Muscle layer of duodenum (tissue), 2 donors: ENCODE measurements at regions not wholly inside any gene's neighbourhood (a gene's known extent, or its start where the extent isn't known, plus 50 kb on each side); places are given as distances from the start of the nearest gene placed in this dataset.

Source experiments
- H3K27ac ChIP-seq: one replicate; pipeline ENCODE4 v1.7.0; 2013; ENCODE audit warnings: mild to moderate bottlenecking, low read length
- H3K27me3 ChIP-seq: one replicate; pipeline ENCODE4 v1.7.0; 2013; ENCODE audit warnings: low read depth, mild to moderate bottlenecking, control low read depth, low read length
- H3K36me3 ChIP-seq, 2 donors: one replicate each; pipeline ENCODE4 v1.7.0; 2013; ENCODE audit warnings: low read length in 2 of 2, control low read depth in 1 of 2, mild to moderate bottlenecking in 1 of 2; ENCODE audit not compliant: insufficient read depth in 2 of 2, control insufficient read depth in 1 of 2
- H3K4me1 ChIP-seq, 2 donors: one replicate each; pipeline ENCODE4 v1.7.0; 2013; ENCODE audit warnings: low read length in 2 of 2, mild to moderate bottlenecking in 2 of 2, control low read depth in 1 of 2, moderate library complexity in 1 of 2; ENCODE audit not compliant: insufficient read depth in 2 of 2, control insufficient read depth in 1 of 2
- H3K4me3 ChIP-seq, 2 donors: one replicate each; pipeline ENCODE4 v1.7.0; 2013; ENCODE audit warnings: low read length in 2 of 2, low read depth in 1 of 2, mild to moderate bottlenecking in 1 of 2
- H3K9me3 ChIP-seq, 2 donors: one replicate each; pipeline ENCODE4 v1.7.0; 2013; ENCODE audit warnings: low read length in 2 of 2, control low read depth in 1 of 2, mild to moderate bottlenecking in 1 of 2; ENCODE audit not compliant: control insufficient read depth in 1 of 2
- donor health status: healthy.

DNA sequence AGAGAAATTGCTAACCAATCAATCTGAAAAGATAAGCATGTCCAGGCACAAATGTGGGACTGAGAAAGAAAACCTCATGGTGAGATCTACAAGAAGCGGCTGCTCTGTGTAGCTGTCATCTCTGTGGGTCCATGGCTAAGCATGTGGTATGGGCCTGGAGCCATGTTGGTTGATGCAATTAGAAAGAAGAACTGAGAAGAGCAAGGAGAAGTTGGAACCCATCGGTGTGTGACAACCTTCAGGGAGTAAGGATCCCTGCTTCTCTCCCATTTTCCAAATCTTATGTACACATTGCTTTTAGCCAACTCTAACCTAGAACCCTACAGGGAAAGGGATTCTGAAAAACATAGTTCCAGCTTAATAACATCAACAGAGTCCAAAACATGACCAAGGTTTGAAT lies 890.2 kb downstream of the FSTL5 start:
- Histone ChIP-seq H3K9me3 (no peaks in the 10 kb centered on the region), H3K4me1 (no peaks in the 10 kb centered on the region), H3K27me3 (no peaks in the 10 kb centered on the region), H3K36me3 (no peaks in the 10 kb centered on the region), H3K27ac (no peak overlapping the region), H3K4me3 (no peak overlapping the region)

DNA sequence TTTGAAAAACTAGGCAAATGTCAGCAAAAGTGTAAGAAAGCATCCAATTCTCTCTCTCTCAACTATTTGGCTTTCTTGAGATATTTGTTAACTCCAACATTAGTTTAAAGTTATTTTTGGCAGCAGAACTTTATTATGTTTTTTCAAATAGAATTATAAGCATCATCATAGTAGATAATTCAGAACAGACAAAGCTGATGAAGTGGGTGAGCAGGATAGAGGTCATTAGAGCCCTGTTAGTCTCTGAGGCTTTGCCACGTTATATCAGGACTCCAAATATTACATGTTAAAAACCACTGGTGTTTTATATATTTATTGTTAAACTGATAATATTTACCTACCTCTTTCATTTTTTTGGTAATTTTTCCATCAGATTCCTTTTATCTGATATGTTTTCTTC lies 903.0 kb downstream of the FSTL5 start:
- H3K4me3 ChIP-seq, result no peak overlapping the region
- H3K9me3 ChIP-seq, result peaks cover 13 to 16% of the 10 kb centered on the region in 2 donors
- no peaks in the 10 kb centered on the region for H3K27me3 ChIP-seq
- no peaks in the 10 kb centered on the region for H3K36me3 ChIP-seq
- no peaks in the 10 kb centered on the region for H3K4me1 ChIP-seq
- H3K27ac ChIP-seq, result no peak overlapping the region

DNA sequence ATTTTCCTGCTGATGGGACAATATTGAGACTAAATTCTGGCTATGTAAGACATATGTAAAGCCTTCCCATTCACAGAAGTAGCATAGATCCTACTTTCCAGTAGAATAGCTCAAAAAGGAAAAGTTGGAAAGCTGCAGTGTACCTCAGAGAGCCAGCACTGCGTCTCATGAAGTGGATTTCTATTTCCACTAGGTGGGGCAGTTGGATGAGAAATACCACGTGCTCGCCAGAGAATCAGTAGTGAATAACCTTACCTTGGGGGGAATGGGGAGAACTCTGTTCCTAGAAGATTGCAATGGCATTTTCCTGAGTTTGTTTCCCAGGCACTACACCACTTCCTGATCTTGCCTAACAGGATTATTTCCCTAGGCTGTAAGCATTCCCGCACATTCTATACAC lies 907.1 kb downstream of the FSTL5 start:
- H3K9me3 ChIP-seq, result peaks cover 14 to 30% of the 10 kb centered on the region in 2 donors
- no peak overlapping the region for H3K27ac ChIP-seq
- H3K4me1 ChIP-seq, result no peaks in the 10 kb centered on the region
- peak overlapping the region in 1 of 2 donors; percentile 27 for H3K4me3 ChIP-seq
- H3K27me3 ChIP-seq, result no peaks in the 10 kb centered on the region
- H3K36me3 ChIP-seq, result no peaks in the 10 kb centered on the region

DNA sequence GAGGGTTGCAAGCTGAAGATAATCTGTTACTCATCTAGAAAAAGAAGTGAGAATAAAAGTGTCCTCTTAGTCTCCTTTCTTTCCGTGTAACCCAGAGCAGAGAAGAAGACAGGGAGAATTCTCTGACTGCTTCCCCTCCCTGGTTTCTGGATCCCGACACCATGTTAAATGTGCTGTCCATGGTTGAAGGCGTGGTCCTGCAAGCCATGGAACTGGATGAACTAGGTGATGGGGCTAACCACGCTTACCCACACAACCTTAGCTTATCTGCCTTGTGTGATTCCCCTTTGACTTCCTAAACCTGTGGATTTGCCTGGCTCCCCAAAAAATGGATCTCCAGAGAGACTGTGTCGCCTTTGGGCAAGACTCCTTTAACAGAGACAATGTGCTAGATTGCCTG lies 907.6 kb downstream of the FSTL5 start:
- Histone ChIP-seq H3K36me3 (no peaks in the 10 kb centered on the region), H3K27me3 (no peaks in the 10 kb centered on the region), H3K4me3 (peak overlapping the region in 1 of 2 donors; percentile 27), H3K27ac (no peak overlapping the region), H3K9me3 (peaks cover 14 to 33% of the 10 kb centered on the region in 2 donors), H3K4me1 (no peaks in the 10 kb centered on the region)

DNA sequence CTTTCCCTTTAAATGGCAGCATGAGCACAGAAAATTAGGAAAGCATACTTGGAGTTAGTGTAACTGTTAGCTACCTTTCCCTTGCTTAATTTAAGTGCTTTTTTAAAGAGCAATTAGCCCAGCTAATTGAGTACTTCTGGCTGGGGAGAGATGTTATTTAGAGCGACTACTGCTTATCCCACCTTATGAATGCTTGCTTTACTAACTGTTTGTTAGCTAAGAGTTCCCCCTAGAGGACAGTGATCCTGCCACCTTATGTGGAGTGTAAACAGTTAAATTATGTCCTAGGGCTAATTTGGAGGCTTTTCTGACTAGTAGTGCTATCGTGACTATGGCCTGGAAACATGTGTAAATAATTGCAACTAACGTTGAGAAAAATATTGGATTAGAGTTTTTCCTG lies 909.4 kb downstream of the FSTL5 start:
- no peak overlapping the region for H3K27ac ChIP-seq
- no peaks in the 10 kb centered on the region for H3K4me1 ChIP-seq
- no peaks in the 10 kb centered on the region for H3K27me3 ChIP-seq
- H3K36me3 ChIP-seq, result no peaks in the 10 kb centered on the region
- peaks cover 14 to 37% of the 10 kb centered on the region in 2 donors for H3K9me3 ChIP-seq
- no peak overlapping the region for H3K4me3 ChIP-seq

DNA sequence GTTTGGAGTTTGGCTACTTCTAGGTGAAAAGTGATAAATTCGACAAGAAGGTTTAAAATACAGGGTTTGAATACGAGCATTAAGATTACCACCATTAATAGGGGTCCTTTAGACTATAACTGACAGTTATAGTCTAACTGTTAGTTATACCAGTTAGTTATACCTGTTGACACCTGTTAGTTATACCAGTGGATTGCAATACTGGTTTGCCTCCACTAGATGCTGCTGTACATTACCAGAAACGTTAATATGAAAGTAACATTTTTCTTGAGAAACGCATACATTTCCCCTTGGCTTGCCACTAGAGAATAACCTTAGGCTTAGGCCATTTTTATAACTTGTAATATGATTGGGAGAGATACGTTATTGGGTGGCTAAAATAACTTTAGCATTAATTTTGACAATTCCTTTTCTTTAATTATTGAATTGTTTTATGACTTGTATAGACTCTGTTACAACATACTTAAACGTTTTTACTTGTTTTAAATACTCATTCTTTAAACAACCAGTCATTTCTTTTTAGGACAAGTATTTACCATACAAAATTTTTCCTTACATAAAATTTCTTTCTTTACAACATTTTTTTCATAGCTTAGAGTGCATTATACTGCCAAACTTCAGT lies 911.2 kb downstream of the FSTL5 start:
- Histone ChIP-seq H3K9me3 (peaks cover 14 to 42% of the 10 kb centered on the region in 2 donors), H3K27ac (no peak overlapping the region), H3K36me3 (no peaks in the 10 kb centered on the region), H3K4me3 (no peak overlapping the region), H3K27me3 (no peaks in the 10 kb centered on the region), H3K4me1 (no peaks in the 10 kb centered on the region)

DNA sequence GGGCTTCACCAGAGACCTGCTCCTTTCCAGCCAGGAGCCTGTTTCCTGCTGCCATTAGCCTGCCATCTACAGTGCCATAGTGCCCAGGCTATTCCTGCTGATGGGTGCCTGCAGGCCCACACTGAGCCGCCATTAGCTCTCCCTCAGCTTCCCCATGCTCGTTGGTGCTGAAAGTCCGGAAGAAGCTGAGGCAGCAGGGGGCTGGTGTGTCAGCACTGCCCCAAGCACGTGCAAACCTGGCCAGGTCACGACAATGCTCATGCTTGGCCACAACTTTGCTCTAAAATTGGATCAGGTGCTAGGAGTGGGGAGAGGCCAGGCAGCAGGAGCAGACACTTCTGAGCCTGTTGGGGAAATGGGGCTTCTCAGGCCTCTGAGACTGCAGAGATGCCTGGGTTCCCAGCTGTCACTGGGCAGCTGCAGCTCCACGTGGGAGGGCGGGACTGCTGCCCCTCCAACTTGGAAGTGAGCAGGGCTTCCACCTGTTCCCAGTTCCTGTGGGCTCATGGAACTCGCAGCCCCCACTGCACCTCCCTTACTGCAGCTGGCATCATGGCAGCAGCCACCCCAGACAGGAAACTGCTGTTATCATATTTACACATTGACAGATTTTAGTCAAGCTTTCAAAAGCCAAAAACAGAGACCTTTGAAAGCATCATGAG lies 913.9 kb downstream of the FSTL5 start:
- H3K9me3 ChIP-seq, result peaks cover 0 to 21% of the 10 kb centered on the region in 2 donors
- H3K36me3 ChIP-seq, result no peaks in the 10 kb centered on the region
- no peak overlapping the region for H3K27ac ChIP-seq
- no peaks in the 10 kb centered on the region for H3K4me1 ChIP-seq
- no peak overlapping the region for H3K4me3 ChIP-seq
- H3K27me3 ChIP-seq, result no peaks in the 10 kb centered on the region

DNA sequence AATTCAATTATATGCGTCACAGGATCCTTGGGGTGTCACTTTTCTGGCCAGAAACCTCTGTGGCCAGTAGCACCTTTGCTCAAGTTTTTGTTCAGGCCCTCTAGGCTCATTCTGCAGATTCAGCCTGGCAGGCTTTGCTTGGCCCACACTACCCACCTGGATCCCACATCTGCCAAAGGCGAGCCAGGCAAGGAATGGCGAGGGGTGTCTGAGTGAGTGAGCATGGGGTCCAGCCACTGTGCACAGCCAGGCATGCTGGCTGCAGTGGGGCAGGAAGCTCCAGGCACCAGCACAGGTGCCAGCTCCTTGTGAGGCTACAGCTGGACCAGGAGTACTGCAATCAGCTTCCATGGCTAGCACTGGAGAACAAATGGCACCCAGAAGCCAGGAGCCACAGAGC lies 914.9 kb downstream of the FSTL5 start:
- H3K36me3 ChIP-seq, result no peaks in the 10 kb centered on the region
- no peak overlapping the region for H3K27ac ChIP-seq
- H3K4me1 ChIP-seq, result no peaks in the 10 kb centered on the region
- H3K27me3 ChIP-seq, result no peaks in the 10 kb centered on the region
- H3K9me3 ChIP-seq, result peaks cover 0 to 26% of the 10 kb centered on the region in 2 donors
- H3K4me3 ChIP-seq, result no peak overlapping the region

DNA sequence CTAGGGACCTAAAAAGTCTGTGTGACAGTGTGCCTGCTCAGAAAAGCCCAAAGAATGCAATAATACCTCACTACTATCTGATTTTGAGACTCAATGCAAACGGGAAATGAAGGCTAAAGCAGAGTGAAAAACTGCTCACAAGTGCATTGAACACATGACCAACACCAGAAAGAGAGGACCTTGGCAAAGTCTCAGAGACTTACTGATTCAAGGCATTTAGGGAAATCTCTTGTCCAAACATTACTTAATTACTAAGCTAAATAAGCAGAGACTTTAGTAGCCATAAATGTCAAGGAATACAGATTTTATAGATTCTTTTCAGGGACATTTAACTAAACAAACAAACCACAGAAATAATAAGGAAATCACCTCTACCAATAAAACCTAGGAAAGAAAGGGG lies 916.0 kb downstream of the FSTL5 start:
- Histone ChIP-seq H3K4me3 (no peak overlapping the region), H3K36me3 (no peaks in the 10 kb centered on the region), H3K27me3 (no peaks in the 10 kb centered on the region), H3K9me3 (peaks cover 0 to 22% of the 10 kb centered on the region in 2 donors), H3K4me1 (no peaks in the 10 kb centered on the region), H3K27ac (no peak overlapping the region)

DNA sequence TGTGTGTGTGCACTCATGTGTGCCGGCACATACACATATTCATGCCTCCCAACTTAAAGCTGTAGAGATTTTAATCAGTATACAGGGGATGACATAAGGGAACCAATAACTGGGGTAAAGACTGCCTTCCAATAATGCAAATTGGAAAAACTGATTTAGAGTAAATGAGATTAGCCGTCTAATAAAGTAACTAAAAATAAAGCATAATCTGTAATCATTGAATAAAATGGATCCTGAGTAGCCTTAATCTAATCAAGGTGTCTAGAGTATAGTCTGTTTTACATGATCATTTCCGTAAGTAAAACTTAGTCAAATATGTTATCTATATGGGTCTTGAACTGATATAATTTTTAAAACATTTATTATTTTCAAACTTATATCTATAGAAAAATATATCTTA lies 925.8 kb downstream of the FSTL5 start:
- Histone ChIP-seq H3K27ac (no peak overlapping the region), H3K4me3 (no peak overlapping the region), H3K9me3 (no peaks in the 10 kb centered on the region), H3K4me1 (no peaks in the 10 kb centered on the region), H3K27me3 (no peaks in the 10 kb centered on the region), H3K36me3 (no peaks in the 10 kb centered on the region)

DNA sequence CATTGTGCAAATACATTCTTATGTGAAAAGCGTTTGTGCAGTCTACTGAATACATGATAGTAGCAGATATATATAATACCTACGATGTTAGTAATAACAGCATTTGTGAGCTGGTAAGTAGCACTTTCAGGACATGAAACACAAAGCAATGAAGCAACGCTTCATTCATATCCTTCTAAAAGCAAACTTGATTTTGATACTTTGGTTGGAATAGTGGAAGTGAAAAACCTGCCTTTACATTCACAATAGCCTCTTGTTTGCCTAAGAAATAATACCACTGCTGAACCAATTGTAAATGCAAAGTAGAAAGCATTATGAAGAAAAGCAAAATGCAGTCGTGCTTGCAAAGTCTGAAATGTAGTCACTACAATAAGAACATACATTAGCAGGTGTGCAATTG lies 926.3 kb downstream of the FSTL5 start:
- H3K27ac ChIP-seq, result no peak overlapping the region
- H3K4me3 ChIP-seq, result no peak overlapping the region
- H3K36me3 ChIP-seq, result no peaks in the 10 kb centered on the region
- H3K9me3 ChIP-seq, result no peaks in the 10 kb centered on the region
- no peaks in the 10 kb centered on the region for H3K4me1 ChIP-seq
- H3K27me3 ChIP-seq, result no peaks in the 10 kb centered on the region

DNA sequence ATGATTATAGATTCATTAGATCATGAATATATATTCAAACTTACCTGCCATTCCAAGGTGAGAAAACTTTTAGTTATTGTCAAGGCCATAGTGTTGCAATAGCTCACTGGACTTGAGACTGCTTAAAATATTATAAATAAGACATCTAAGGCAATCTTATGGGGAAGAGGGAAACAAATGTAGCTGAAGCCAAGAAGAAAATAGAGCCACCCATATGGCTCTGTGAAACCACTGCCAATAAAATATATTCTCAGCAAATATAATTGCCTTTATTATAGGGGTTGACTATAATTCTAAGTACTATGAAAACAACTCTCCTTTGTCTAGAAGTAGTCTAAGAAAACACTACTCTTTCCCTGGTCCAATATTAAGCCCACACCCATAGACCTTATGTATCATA lies 938.5 kb downstream of the FSTL5 start:
- Histone ChIP-seq H3K36me3 (no peaks in the 10 kb centered on the region), H3K4me1 (no peaks in the 10 kb centered on the region), H3K27me3 (no peaks in the 10 kb centered on the region), H3K27ac (no peak overlapping the region), H3K9me3 (peaks cover 0 to 6% of the 10 kb centered on the region in 2 donors), H3K4me3 (no peak overlapping the region)
